Suprapubic skin (tissue), 4 donors: ENCODE measurements at regions not wholly inside any gene's neighbourhood (a gene's known extent, or its start where the extent isn't known, plus 50 kb on each side); places are given as distances from the start of the nearest gene placed in this dataset.

ENCODE experiments used
- POLR2A ChIP-seq, 2 donors: fragments of 450-650 bp; IDR thresholded peaks; one replicate each; pipeline ENCODE4 v1.6.1; 2017; ENCODE audit warnings: antibody characterized with exemption in 2 of 2, mild to moderate bottlenecking in 2 of 2, moderate library complexity in 2 of 2
- POLR2AphosphoS5 ChIP-seq, 3 donors: sonication (generic); formaldehyde crosslinking; IDR thresholded peaks; one replicate each; pipeline ENCODE4 v1.6.1; 2017; ENCODE audit warnings: antibody characterized with exemption in 3 of 3
- TF ChIP-seq, protein P1 (sequence below), 2 donors: fragments of 200-600 bp in 1 of 2; fragments of 450-650 bp in 1 of 2; sonication (generic) in 1 of 2; IDR thresholded peaks; one replicate each; pipeline ENCODE4 v1.5.1; 2016 to 2019; ENCODE audit warnings: antibody characterized with exemption in 2 of 2, mild to moderate bottlenecking in 1 of 2, moderate library complexity in 1 of 2

DNA sequence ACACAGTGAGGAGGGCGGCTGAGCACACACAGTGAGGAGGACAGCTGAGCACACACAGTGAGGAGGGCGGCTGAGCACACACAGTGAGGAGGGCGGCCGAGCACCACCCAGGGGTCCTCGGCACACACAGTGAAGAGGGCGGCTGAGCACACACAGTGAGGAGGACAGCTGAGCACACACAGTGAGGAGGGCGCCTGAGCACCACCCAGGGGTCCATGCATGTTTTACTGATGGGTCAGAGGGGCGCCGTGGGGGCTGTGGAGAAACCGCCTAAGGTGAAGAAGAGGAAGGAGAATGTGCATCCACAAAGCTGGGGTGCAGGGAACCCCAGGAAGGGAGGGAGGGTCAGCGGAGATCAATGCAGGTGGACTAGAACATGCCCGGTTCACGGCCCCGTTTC is 461.8 kb downstream of the BRD1 start:
- TF ChIP-seq, protein P1, sequence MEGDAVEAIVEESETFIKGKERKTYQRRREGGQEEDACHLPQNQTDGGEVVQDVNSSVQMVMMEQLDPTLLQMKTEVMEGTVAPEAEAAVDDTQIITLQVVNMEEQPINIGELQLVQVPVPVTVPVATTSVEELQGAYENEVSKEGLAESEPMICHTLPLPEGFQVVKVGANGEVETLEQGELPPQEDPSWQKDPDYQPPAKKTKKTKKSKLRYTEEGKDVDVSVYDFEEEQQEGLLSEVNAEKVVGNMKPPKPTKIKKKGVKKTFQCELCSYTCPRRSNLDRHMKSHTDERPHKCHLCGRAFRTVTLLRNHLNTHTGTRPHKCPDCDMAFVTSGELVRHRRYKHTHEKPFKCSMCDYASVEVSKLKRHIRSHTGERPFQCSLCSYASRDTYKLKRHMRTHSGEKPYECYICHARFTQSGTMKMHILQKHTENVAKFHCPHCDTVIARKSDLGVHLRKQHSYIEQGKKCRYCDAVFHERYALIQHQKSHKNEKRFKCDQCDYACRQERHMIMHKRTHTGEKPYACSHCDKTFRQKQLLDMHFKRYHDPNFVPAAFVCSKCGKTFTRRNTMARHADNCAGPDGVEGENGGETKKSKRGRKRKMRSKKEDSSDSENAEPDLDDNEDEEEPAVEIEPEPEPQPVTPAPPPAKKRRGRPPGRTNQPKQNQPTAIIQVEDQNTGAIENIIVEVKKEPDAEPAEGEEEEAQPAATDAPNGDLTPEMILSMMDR (IDR thresholded peaks at IDR 0.05): no peak
- TF ChIP-seq POLR2A (IDR thresholded peaks at IDR 0.05) (no peak), POLR2AphosphoS5 (IDR thresholded peaks at IDR 0.05) (no peak)
